Neuronal stem cell (in vitro differentiated cells): ENCODE measurements at regions not wholly inside any gene's neighbourhood (a gene's known extent, or its start where the extent isn't known, plus 50 kb on each side); places are given as distances from the start of the nearest gene placed in this dataset.

ENCODE experiments used
- DNase-seq: peaks from one replicate; pipeline ENCODE4 v3.0.0-alpha.2; 2013; ENCODE audit warnings: low spot score
- H2AFZ ChIP-seq: one replicate; pipeline ENCODE4 v1.6.1; 2013; ENCODE audit warnings: mild to moderate bottlenecking, low read length, inconsistent platforms
- H2AK5ac ChIP-seq: 2 replicates; pipeline ENCODE4 v1.6.1; 2013; ENCODE audit warnings: low read depth, mild to moderate bottlenecking, inconsistent platforms, low read length, moderate library complexity, mixed read lengths
- H2BK120ac ChIP-seq: 2 replicates; pipeline ENCODE4 v1.6.1; 2013; ENCODE audit warnings: low read depth, mild to moderate bottlenecking, inconsistent platforms, low read length, moderate library complexity, mixed read lengths
- H2BK12ac ChIP-seq: one replicate; pipeline ENCODE4 v1.6.1; 2013; ENCODE audit warnings: low read length, inconsistent platforms
- H2BK15ac ChIP-seq: 2 replicates; pipeline ENCODE4 v1.6.1; 2013; ENCODE audit warnings: mild to moderate bottlenecking, low read length, inconsistent platforms, mixed read lengths
- H2BK5ac ChIP-seq: one replicate; pipeline ENCODE4 v1.6.1; 2013; ENCODE audit warnings: inconsistent platforms, mild to moderate bottlenecking, low read length, moderate library complexity
- H3K14ac ChIP-seq: one replicate; pipeline ENCODE4 v1.6.1; 2013; ENCODE audit warnings: low read length, inconsistent platforms
- H3K18ac ChIP-seq: 2 replicates; pipeline ENCODE4 v1.6.1; 2013; ENCODE audit warnings: low read length, inconsistent platforms
- H3K23ac ChIP-seq: 2 replicates; pipeline ENCODE4 v1.6.1; 2013; ENCODE audit warnings: low read depth, mild to moderate bottlenecking, mixed read lengths, low read length, inconsistent platforms; ENCODE audit not compliant: poor library complexity
- H3K27ac ChIP-seq: replicated peaks from 3 replicates; pipeline ENCODE4 v1.5.1; 2013; ENCODE audit warnings: low read length, inconsistent platforms
- H3K27me3 ChIP-seq, 3 experiments: 2 replicates each; pipeline ENCODE4 v1.6.1; 2013; ENCODE audit warnings: low read length in 3 of 3, mild to moderate bottlenecking in 2 of 3, inconsistent platforms in 1 of 3, low read depth in 1 of 3, mixed read lengths in 1 of 3, moderate library complexity in 1 of 3; ENCODE audit not compliant: control insufficient read depth in 3 of 3, insufficient read depth in 3 of 3
- H3K36me3 ChIP-seq, 2 donors: replicated peaks in 1 of 2; 2 replicates each; pipeline ENCODE4 v1.6.1; 2013; ENCODE audit warnings: low read length in 2 of 2; ENCODE audit not compliant: control insufficient read depth in 2 of 2, insufficient read depth in 2 of 2
- H3K4ac ChIP-seq: 2 replicates; pipeline ENCODE4 v1.6.1; 2013; ENCODE audit warnings: inconsistent platforms, mild to moderate bottlenecking, low read length, moderate library complexity
- H3K4me1 ChIP-seq, 2 donors: 1 replicate in 1 of 2; 2 replicates in 1 of 2; pipeline ENCODE4 v1.6.1; 2013; ENCODE audit warnings: low read length in 2 of 2, low read depth in 1 of 2; ENCODE audit not compliant: control insufficient read depth in 2 of 2, insufficient read depth in 1 of 2
- H3K4me2 ChIP-seq: one replicate; pipeline ENCODE4 v1.6.1; 2013; ENCODE audit warnings: mild to moderate bottlenecking, low read length, inconsistent platforms; ENCODE audit not compliant: insufficient read depth, poor library complexity, severe bottlenecking
- H3K4me3 ChIP-seq, 2 donors: 2 replicates each; pipeline ENCODE4 v1.5.1; 2013; ENCODE audit warnings: low read length in 2 of 2, mild to moderate bottlenecking in 2 of 2, inconsistent platforms in 1 of 2, moderate library complexity in 1 of 2
- H3K79me1 ChIP-seq: one replicate; pipeline ENCODE4 v1.6.1; 2013; ENCODE audit warnings: low read depth, mild to moderate bottlenecking, inconsistent platforms, low read length, moderate library complexity
- H3K9ac ChIP-seq: one replicate; pipeline ENCODE4 v1.6.1; 2013; ENCODE audit warnings: mild to moderate bottlenecking, low read depth, low read length, inconsistent platforms; ENCODE audit not compliant: poor library complexity
- H3K9me3 ChIP-seq, 2 donors: replicated peaks in 1 of 2; 2 replicates each; pipeline versions ENCODE3 to v1.6.1; 2013; ENCODE audit warnings: low read length in 2 of 2, mild to moderate bottlenecking in 2 of 2, inconsistent platforms in 1 of 2, low read depth in 1 of 2, mixed read lengths in 1 of 2, moderate library complexity in 1 of 2; ENCODE audit not compliant: control insufficient read depth in 2 of 2, insufficient read depth in 1 of 2
- H4K8ac ChIP-seq: one replicate; pipeline ENCODE4 v1.6.1; 2013; ENCODE audit warnings: low read depth, mild to moderate bottlenecking, inconsistent platforms, low read length, moderate library complexity
- H4K91ac ChIP-seq: one replicate; pipeline ENCODE4 v1.6.1; 2013; ENCODE audit warnings: low read length, low read depth, mild to moderate bottlenecking, inconsistent platforms; ENCODE audit not compliant: poor library complexity
- WGBS, 2 donors: extraction: QIAGEN DNeasy Blood & Tissue Kit; methylation state at CpG; one replicate each; pipeline ENCODE4 v1.1.7; 2013; ENCODE audit warnings: missing lambda C conversion rate in 2 of 2, mixed read lengths in 1 of 2; ENCODE audit not compliant: insufficient read length in 2 of 2, insufficient replicate concordance in 1 of 2; ENCODE audit errors: extremely low coverage in 2 of 2; 5-methylcytosine and 5-hydroxymethylcytosine counted together

DNA sequence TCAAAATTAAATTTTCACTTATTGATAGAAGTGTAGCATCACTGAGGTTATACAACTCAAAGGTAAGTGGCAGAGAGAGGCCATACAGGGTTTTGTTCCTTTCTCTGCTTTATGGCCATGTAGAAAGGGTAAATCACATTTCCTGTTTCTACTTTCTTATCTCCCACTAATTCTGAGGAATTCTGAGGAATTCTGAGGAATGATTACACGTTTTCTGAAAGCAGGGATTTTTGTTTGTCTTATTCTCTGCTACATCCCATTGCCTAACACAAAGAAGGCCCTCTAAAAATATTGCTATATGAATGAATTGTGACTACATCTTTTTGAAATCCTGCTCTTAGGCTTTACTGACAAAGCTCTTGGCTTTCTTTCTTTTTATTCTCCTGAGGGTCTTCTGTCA is 516.9 kb upstream of the ZNF608 start:
- WGBS, 2 donors, result no CpG with 5 or more reads among the region's 1 CpG
- DNase-seq, result no peak

GRCh38 chr5:125266106-125266505 is 519.7 kb upstream of the ZNF608 start:
- Histone ChIP-seq H3K27ac (no peak overlapping the region), H4K91ac (no peak overlapping the region), H4K8ac (no peak overlapping the region), H2BK120ac (no peak overlapping the region), H3K27me3 (no peaks in the 10 kb centered on the region), H3K14ac (no peak overlapping the region), H3K36me3 (no peaks in the 10 kb centered on the region), H3K79me1 (no peaks in the 10 kb centered on the region), H3K23ac (no peak overlapping the region), H3K9me3 (no peaks in the 10 kb centered on the region), H3K9ac (no peak overlapping the region), H2AFZ (no peak overlapping the region), H3K4ac (no peak overlapping the region), H3K18ac (no peak overlapping the region), H3K4me3 (no peak overlapping the region), H2BK5ac (no peak overlapping the region), H2BK15ac (no peak overlapping the region), H3K4me1 (peaks cover 2 to 4% of the 10 kb centered on the region in 2 donors), H2BK12ac (no peak overlapping the region), H3K4me2 (no peak overlapping the region), H2AK5ac (no peak overlapping the region)
- DNase-seq, result no peak
- WGBS, 2 donors, result no CpG with 5 or more reads among the region's 2 CpGs

More for the DNA sequence above, 516.9 kb upstream of the ZNF608 start:
- H3K36me3 ChIP-seq, result no peaks in the 10 kb centered on the region
- no peak overlapping the region for H2AFZ ChIP-seq
- no peaks in the 10 kb centered on the region for H3K4me1 ChIP-seq
- no peak overlapping the region for H4K91ac ChIP-seq
- no peak overlapping the region for H3K14ac ChIP-seq
- H4K8ac ChIP-seq, result no peak overlapping the region
- no peak overlapping the region for H3K4me3 ChIP-seq
- no peak overlapping the region for H2AK5ac ChIP-seq
- H2BK120ac ChIP-seq, result no peak overlapping the region
- no peaks in the 10 kb centered on the region for H3K27me3 ChIP-seq
- no peak overlapping the region for H2BK12ac ChIP-seq
- no peak overlapping the region for H3K23ac ChIP-seq
- no peak overlapping the region for H2BK5ac ChIP-seq
- no peaks in the 10 kb centered on the region for H3K79me1 ChIP-seq
- H3K4me2 ChIP-seq, result no peak overlapping the region
- no peak overlapping the region for H3K9ac ChIP-seq
- no peak overlapping the region for H2BK15ac ChIP-seq
- no peaks in the 10 kb centered on the region for H3K9me3 ChIP-seq
- no peak overlapping the region for H3K27ac ChIP-seq
- H3K4ac ChIP-seq, result no peak overlapping the region
- no peak overlapping the region for H3K18ac ChIP-seq

- Histone ChIP-seq H2BK15ac (no peak overlapping the region), H3K4me1 (peaks cover 2 to 4% of the 10 kb centered on the region in 2 donors), H2BK12ac (no peak overlapping the region), H3K9ac (no peak overlapping the region), H3K23ac (no peak overlapping the region), H3K9me3 (no peaks in the 10 kb centered on the region), H2AK5ac (no peak overlapping the region), H2BK5ac (no peak overlapping the region), H3K4me2 (no peak overlapping the region), H4K91ac (no peak overlapping the region), H2AFZ (no peak overlapping the region), H3K79me1 (no peaks in the 10 kb centered on the region), H2BK120ac (no peak overlapping the region), H3K27ac (no peak overlapping the region), H3K18ac (no peak overlapping the region), H3K14ac (no peak overlapping the region), H3K36me3 (no peaks in the 10 kb centered on the region), H3K27me3 (no peaks in the 10 kb centered on the region), H3K4me3 (no peak overlapping the region), H4K8ac (no peak overlapping the region), H3K4ac (no peak overlapping the region)
- WGBS, 2 donors, result no CpG with 5 or more reads among the region's 6 CpGs
- DNase-seq, result no peak
Measured at GRCh38 chr5:125267636-125268248, 521.3 kb upstream of the ZNF608 start.

DNA sequence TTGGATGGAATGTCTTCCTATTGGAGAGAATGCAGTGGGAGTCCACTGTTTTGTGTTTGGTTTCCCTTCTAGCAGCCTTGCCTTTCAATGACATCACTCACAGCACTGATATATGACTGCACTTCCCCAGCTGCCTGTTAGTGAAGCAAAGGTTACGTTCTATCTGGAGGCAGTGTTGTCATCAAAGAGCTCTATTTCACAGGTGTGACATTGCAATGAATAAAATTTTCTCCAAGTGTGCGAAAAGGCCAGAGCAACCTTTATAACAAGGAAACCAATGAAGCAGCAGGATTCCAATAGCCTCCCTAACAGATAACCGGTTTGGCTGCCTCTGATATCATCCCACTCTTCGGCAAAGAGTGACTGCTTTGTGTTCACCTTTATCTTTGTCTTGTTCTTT is 523.5 kb upstream of the ZNF608 start:
- Histone ChIP-seq H2BK120ac (no peak overlapping the region), H3K18ac (no peak overlapping the region), H3K36me3 (no peaks in the 10 kb centered on the region), H3K4me2 (no peak overlapping the region), H2AFZ (no peak overlapping the region), H3K9ac (no peak overlapping the region), H4K8ac (no peak overlapping the region), H4K91ac (no peak overlapping the region), H3K23ac (no peak overlapping the region), H3K27me3 (no peaks in the 10 kb centered on the region), H2AK5ac (no peak overlapping the region), H3K9me3 (no peaks in the 10 kb centered on the region), H2BK5ac (no peak overlapping the region), H3K27ac (no peak overlapping the region), H3K79me1 (no peaks in the 10 kb centered on the region), H3K4me3 (no peak overlapping the region), H3K4me1 (peaks cover 7 to 11% of the 10 kb centered on the region in 2 donors), H2BK15ac (no peak overlapping the region), H3K4ac (no peak overlapping the region), H3K14ac (no peak overlapping the region), H2BK12ac (no peak overlapping the region)
- no peak for DNase-seq
- no CpG with 5 or more reads among the region's 4 CpGs for WGBS, 2 donors
